WTC11 (cell line): ENCODE measurements at regions not wholly inside any gene's neighbourhood (a gene's known extent, or its start where the extent isn't known, plus 50 kb on each side); places are given as distances from the start of the nearest gene placed in this dataset.

ENCODE experiments used
- ATF3 ChIP-seq: sonication (generic); formaldehyde crosslinking; conservative IDR thresholded peaks from 2 replicates; pipeline ENCODE4 v1.8.1; 2022; ENCODE audit warnings: mild to moderate bottlenecking, missing genetic modification reagents
- HMGA2 ChIP-seq: fragments of 250-450 bp; sonication (Bioruptor Pico); IDR thresholded peaks from 2 replicates; pipeline ENCODE4 v1.4.0; 2021; ENCODE audit warnings: mild to moderate bottlenecking, moderate library complexity
- IRF2 ChIP-seq: sonication (generic); formaldehyde crosslinking; IDR thresholded peaks from 2 replicates; pipeline ENCODE4 v1.8.0; 2022; ENCODE audit warnings: low read depth, missing genetic modification reagents, borderline replicate concordance
- JUN ChIP-seq: sonication (generic); formaldehyde crosslinking; IDR thresholded peaks from 2 replicates; pipeline ENCODE4 v1.8.0; 2023; ENCODE audit warnings: mild to moderate bottlenecking, missing genetic modification reagents
- MYBL2 ChIP-seq: sonication (generic); formaldehyde crosslinking; IDR thresholded peaks from 2 replicates; pipeline ENCODE4 v1.8.1; 2023; ENCODE audit warnings: mild to moderate bottlenecking, moderate library complexity, missing genetic modification reagents
- TEAD1 ChIP-seq: sonication (generic); formaldehyde crosslinking; IDR thresholded peaks from 2 replicates; pipeline ENCODE4 v1.8.0; 2022; ENCODE audit warnings: mild to moderate bottlenecking, missing genetic modification reagents

- TF ChIP-seq HMGA2 (CRISPR knock-in tag) (no peak), TEAD1 (CRISPR knock-in tag) (no peak), IRF2 (no peak), JUN (CRISPR knock-in tag) (no peak), MYBL2 (no peak), ATF3 (CRISPR knock-in tag) (no peak)
Measured at GRCh38 chr11:86155200-86155844, 86.4 kb upstream of the PICALM start.
